ENCODE measurements at regions not wholly inside any gene's neighbourhood (a gene's known extent, or its start where the extent isn't known, plus 50 kb on each side); places are given as distances from the start of the nearest gene placed in this dataset.
"Not testable (repeated sequence)": the region's sequence is repeated elsewhere in the genome, so short reads cannot be mapped to it uniquely, and the experiment has no call there.

DNA sequence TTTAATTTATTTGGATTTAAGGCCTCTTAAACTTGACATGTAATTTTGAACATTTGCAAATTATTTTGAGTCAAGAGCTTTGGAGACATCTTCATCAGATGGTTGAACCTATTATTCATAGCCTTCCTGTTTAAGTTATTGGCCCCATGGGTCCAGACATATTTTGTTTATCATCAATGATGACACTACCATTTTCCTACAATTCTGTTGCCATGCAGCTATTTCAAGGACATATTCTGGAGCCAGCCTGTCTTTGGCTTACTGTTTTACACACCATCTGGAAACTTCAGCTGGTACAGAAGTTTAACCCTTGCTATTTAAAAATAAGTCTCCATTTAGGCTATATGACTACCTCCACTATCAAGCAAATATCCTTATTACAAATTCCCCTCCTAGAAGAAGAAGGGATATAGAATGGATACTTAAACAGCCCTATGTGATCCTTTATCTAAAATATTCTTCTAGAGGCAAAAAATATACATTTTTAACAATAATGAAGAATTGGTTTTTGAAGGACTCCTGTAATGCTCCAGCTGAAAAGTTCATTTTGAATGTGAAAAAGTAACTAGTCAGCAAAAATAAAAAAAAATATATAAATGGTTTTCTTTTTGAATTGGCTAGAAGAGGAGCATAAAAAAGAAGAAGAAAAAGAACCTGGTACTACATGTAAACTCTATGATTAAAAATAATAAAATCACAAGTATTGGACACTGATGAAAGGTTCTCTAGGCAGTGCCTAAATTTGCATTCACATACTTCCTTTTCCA, 544.0 kb upstream of the HS3ST5 start:
- no peak for DNase-seq

DNA sequence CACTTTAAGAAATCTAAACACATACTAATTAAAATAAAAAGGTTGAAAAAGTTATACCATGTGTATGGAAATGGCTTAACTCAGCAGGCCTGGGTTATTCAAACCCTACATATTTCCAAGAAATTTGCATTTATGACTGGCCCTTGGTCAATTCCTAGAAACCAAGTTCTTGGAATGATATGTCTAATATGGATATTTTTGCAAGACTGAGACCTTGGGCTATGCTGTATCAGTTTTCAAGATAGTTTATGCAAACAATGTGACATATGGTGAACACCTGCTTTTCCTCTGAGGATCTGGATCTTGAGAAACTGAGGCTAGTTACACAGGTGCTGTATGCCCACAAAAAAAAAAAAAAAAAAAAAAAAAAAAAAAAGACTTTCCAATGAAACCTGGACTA, 536.9 kb upstream of the HS3ST5 start:
- DNase-seq: no peak

DNA sequence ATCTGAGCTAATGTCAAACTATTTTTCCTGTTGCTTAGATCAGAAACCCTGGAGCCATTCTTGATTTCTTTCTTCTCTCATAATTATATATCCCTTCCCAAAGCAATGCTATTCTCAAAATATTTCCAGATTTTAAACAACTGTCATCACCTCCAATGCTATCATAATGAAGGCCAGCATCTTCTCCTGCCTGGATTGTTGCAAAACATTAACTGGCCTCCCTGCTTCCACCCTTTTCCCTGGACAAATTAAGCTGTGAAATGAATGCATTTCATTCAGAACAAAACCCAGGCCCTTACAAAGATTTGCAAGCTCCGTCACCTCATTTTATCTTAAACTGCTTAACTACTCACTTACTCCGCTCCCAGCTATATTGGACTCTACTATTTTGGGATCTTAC, 535.3 kb upstream of the HS3ST5 start:
- DNase-seq: no peak

DNA sequence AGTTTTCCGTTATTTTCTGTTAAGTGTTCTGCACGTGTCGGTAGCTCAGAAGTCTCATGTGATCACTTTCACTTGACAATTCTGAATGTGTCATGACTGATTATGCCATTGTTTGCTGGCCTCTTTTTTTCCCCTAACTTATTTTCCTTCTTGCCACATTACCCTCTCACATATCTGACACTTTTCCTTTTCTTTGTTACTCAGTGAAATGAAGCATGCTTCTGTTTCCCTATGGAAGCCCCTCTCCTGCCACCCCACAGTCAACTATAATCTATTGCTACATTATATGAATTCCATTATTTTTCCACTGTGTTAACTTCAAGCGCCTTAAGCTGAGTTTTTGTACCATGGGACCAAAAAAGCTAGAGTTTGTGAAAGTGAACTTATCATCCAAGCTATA, 531.6 kb upstream of the HS3ST5 start:
- no peak for DNase-seq

DNA sequence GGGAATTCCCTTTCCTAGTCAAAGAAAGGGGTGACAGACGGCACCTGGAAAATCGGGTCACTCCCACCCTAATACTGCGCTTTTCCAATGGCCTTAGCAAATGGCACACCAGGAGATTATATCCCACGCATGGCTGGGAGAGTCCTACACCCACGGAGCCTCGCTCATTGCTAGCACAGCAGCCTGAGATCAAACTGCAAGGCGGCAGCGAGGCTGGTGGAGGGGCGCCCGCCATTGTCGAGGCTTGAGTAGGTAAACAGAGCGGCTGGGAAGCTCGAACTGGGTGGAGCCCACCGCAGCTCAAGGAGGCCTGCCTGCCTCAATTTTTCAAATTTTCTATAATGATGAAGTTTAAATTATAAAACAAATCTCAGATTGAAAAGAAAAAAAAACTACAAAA, 522.7 kb upstream of the HS3ST5 start:
- not testable (repeated sequence) for DNase-seq

DNA sequence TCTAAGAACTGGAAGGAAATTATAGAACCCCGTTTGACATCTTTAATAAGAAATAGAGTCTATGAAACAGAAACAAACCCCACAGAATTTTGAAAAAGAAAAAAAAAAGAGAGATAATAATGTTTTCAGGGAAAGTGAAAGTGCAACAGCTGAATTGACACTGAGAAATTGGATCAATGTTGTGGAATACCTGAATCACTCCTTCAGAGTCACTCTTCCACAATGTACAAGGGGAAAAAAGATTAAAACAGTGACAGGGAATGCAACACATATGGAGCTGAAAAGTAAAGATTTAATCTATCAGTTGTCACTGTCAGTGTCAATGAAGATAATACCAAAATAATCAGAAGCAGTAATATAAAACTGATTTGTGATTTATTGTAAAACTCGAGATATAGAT, 520.8 kb upstream of the HS3ST5 start:
- no peak for DNase-seq

DNA sequence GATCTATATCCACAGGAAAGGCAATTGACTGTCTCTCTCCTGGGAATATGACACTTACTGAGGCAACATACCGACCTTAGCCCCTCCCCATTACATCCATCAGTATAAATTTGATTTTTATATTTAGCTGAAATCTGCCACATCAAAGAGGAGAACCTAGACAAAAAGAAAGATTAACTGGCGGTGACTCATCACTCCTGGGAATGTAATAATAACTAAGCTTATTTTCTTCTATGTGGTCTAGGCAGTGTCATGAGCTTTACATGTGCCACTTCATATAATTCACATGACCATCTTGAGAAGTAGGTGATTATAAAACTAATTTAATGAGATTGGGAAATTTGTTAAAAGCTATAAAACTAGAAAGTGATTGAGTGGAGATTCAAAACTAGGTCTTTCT, 520.0 kb upstream of the HS3ST5 start:
- no peak for DNase-seq

DNA sequence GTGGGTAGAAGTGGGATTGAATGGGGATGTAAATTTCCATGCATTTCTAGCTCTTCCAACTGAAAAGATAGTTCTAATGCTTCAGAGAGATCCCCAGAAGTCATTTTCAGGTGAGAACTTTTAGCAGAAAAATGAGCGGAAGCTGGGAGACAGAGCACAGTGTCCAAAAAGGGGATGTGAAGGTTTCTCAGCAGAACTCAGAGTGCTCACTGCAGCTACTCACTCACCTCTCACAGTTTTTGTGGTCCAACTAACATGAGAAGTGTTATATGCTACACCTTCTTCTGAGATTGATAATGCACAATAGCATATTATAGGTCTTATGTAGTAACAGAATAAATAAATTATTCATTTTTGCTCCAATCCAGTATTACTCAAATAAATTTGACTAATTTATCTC, 519.2 kb upstream of the HS3ST5 start:
- DNase-seq: no peak

DNA sequence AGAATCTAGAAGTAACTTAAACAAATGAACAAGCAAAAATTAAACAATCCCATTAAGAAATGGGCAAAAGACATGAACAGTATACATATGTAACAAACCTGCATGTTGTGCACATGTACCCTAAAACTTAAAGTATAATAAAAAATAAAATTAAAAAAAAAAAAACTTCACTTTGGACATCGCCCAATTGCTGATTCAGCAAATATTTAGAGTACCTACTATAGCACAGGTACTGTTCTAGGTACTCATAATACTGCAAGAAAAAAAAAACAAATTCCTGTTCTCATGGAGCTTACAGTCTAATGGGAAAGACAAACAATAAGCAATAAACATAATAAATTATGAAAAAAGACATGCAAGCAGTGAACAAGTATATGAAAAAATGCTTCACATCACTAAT, 501.5 kb upstream of the HS3ST5 start:
- DNase-seq: no peak

DNA sequence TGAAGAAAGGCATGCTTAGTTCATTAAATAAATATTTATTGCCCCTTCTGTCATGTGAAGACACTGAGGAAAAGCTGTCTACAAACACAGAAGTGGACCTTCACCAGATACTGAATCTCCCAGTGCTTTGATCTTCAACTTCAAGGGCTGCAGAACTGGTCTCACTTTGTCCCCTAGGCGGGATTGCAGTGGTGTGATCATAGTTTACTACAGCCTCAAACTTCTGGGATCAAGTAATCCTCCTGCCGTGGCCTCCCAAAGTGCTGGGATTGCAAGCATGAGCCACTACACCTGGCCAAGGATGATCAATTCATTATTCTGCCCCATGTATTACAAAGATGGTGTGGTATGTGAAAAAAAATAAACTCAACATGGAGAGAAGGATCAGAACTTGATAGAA, 496.2 kb upstream of the HS3ST5 start:
- DNase-seq: no peak

DNA sequence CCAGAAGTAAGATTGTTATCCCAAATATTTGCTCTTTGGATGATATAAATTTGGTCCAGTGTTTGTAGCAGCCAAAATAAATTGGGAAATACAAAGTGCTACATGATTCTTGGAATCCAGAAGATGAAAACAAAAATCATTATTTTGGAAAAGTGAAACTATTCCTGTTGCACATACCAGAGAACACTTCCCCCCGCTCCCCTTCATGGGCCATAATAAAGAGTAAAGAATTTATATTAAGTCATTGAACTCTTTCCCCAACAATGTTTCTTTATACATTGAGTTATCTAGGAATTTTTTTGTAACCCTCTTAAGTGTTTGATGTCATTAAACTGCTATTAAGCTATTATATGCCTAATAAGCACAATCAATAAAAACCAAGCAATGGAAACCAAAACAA, 490.4 kb upstream of the HS3ST5 start:
- no peak for DNase-seq

DNA sequence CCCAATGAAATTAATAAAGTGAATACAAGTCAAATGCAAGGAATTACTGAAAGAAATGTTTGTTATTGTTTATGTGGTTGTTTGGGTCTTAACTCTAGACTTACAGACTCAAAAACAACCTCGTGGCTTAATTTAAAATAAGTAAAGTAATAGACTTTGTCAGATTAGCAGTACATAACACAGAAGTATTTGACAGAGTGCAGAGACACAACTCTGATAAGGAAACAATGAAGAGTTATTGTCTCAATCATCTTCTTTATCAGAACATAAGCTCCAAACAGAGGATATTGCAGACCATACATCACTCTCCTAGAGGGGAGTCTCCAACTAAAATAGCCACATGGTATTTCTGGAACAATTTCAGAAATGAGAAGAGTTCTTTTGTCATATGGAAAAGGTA, 487.7 kb upstream of the HS3ST5 start:
- no peak for DNase-seq

DNA sequence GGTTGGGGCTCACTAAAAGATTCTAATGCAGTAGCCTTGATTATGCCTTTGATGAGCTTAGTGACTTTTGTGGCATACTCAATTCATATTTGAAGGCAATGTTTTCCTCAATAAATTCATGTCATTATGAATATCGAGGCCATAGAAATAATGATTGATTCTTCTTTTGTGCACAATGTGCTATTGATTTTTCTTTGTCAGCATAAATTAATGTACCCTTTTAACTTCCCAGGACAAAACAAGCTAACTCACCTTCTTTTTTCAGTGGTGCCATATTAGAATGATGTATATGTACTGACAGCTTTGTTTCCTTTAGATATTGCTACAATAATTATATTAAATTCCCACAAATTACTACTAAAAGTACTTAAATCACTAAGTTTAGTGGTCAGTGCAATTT, 484.3 kb upstream of the HS3ST5 start:
- DNase-seq: no peak

DNA sequence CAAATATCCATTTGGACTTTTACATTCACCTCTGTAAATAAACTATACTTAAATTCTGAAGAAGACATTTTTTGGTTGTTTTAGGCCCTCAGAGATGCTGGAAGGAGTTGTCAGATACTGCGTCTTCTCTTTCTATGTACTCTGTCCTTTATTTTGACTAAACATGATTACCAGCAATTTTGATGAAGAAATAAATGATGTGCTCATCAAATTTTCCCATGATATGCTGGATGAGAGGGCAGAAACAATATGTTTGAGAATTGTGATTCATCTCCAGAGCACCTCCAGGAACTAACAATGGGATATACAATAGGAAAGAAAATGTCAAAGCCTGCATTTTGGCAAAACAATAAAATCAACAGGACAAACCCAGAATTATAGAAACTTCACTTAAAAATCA, 481.6 kb upstream of the HS3ST5 start:
- DNase-seq: no peak

DNA sequence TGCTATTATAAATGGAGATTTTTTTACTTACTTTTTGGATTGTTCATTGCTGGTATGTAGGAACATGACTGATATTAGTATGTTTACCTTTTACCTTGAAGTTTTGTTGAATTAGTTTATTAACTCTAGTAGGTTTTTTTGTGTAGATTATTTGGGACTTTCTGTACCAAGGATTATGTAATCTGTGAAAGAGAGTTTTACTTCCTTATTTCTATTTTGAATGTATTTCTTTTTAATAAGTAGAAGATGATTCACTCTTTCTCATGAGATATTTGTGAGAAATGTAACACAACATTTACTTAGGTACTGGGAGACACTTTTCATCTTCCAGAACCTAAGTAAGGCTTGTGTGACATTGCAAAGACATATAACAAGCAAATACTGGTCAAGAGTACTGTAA, 473.9 kb upstream of the HS3ST5 start:
- no peak for DNase-seq

DNA sequence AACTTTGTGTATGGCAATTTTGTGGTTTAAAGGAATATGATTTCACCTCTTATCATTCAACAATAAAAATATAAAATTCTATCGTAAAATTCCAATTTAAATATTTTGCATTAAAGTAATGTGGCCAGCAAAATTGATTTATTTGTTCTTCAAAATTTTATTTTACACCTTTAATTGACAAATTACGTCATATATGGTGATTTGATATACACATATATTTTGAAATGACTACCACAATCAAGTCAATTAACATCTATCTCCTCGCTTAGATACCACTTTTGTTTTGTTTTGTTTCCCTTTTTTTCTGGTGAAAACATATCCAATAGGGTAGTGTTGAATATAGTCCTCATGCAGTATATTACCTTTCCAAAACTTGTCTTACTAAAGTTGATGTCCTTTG, 467.6 kb upstream of the HS3ST5 start:
- DNase-seq: no peak

DNA sequence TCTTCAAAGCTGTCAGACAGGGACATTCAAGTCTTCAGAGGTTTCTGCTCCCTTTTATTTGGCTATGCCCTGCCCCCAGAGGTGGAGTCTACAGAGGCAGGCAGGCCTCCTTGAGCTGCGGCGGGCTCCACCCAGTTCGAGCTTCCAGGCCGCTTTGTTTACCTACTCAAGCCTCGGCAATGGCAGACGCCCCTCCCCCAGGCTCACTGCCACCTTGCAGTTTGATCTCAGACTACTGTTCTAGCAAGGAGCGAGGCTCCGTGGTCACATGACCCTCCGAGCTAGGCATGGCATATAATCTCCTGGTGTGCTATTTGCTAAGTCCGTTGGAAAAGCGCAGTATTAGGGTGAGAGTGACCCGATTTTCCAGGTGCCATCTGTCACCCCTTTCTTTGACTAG, 462.6 kb upstream of the HS3ST5 start:
- not testable (repeated sequence) for DNase-seq

DNA sequence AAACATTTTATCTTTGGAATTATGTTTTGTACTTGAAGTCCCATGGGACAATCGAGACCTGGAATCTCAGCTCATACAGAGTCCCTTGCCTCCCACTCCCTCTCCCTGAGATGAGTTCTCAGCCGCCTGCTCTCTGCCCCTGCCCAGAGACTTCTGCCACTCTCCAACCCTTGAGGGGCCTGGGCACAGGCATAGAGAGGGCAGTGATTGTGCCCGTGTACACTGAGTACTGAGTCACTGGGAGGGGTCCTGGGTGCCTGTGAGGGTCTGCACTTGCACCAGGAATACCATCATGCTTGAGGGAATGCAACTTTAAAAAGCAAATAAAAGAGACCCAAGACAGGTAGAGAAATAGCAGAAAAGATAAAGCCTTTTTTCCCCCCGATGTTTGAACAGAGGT, 453.8 kb upstream of the HS3ST5 start:
- DNase-seq: no peak

DNA sequence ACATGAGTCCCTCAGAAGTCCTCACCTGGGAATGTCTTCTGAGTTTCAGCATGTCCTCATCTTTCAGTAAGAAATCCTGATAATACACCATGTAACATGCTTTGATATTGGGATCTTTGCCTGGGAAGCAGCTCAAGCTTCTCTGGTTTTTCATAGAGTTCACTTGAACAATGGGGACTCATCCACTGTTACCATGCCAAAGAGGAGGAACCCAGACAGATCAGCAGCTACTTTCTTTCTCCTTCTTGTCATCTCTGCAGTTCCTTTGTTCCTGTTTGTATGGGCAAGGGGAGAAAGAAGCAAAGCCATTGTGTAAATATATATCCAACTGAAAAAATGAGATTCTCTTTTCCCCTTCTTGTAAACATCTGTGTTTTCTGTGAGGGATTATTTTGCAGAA, 450.6 kb upstream of the HS3ST5 start:
- DNase-seq: no peak

DNA sequence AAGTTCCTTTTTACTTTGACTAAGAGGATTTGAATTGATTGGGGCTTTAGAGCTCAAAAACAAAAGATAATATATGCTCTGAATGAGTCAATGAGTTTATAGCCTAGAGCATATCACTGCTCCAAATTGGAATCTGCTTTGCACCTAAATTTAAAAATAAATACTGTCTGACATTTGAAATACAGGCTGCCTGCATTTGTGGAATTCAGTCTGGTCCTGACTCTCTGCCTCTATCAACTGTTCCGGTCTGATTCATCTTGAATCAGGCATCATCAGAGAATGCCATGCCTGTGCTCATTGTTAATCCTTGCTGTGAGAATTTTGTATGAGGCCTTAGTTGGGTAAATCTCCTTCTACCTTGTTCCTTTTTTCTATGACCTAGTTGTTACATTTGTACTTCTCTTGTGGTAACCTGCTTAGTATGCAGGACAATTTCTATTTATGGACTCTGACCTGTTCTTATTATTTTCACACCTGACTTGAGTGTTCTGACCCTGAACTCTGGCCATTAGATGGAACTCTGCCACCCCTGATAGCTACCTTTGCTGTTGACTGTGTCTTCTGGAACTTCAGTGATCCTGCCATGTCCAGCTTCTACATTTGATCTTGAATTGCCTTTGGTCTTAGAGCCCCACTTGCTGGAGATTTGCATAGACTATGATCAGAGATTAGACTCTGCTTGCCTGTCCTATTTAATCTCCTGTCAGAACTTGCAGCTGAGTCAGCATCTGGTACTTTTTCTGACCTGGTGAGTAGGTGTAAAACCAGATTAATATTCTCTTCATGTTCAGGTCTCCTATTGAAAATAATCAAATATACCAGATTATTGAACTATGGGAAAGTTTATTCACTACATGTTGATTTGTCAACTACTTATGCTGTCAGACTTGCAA, 442.7 kb upstream of the HS3ST5 start:
- no peak for DNase-seq

DNA sequence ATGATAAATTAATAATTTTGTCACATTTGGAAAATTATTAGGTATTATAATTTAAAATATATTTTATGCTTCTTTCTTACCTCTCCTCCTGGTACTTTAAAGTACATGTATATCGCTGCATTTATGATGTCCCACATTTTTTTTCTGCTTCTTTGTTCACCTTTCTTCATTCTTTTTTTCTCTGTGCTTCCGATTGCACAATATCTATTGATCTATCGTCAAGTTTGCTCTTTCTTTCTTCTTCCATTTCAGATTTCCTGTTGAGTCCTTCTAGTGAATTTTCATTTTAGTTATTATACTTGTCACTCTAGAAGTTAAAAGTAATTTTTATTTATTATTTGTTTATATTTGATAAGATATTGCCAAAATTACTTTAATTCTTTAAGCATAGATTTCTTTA, 441.0 kb upstream of the HS3ST5 start:
- DNase-seq: no peak

DNA sequence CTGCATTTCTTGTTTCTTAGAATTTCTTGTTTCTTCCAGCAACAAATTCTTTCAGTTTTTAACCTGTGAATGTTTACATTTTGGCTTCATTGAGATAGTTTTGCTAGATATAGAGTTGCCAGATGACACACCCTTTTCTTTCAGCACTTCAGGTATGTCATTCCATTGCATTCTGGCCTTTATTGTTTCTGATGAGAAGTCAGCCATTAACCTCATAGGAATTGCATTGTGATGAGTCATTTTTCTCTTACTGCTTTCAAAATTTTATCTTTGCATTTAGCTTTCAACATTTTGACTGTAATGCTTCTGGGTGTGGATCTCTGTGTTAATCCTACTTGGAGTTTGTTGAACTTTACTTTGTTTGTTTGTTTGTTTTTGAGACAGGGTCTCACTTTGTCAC, 440.3 kb upstream of the HS3ST5 start:
- no peak for DNase-seq

DNA sequence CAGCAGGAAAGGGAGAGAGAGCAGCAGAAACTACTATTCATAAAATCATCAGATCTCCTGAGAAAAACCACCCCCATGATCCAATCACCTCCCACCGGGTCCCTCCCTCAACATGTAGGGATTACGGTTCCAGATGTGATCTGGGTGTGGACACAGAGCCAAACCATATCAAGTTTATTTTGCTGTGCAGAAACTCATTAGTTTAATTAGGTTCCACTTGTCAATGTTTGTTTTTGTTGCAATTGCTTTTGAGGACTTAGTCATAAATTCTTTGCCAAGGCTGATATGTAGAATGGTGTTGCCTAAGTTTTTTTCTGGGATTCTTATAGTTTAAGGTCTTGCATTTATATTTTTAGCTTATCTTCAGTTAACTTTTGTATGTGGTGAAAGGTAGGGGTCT, 422.0 kb upstream of the HS3ST5 start:
- no peak for DNase-seq

DNA sequence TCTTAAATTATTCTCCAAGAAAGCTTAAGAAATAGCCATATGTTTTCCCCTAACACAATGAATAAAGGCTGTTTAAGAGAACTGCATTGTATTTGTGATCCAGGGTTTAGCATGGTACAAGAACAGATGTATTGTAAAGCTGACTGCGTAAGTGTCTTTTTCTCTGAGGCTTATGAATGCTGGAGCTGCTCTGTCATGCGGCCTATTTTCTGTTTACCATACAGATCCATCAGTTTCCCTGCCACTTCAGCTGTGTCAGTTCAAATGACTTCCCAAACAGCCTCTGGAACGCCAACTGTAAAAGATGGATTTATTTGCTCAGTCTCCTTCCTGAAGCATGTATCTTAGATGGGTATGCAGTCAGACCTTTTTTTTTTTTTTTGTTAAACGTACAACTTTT, 419.3 kb upstream of the HS3ST5 start:
- DNase-seq: no peak

Data from stimulated activated CD4-positive, alpha-beta T cell treated with anti-CD3 and anti-CD28 coated beads, Interleukin-2, amount 100 ng/mL, for 48 hours (primary cell).